ENCODE measurements at regions not wholly inside any gene's neighbourhood (a gene's known extent, or its start where the extent isn't known, plus 50 kb on each side); places are given as distances from the start of the nearest gene placed in this dataset.
"Not testable (repeated sequence)": the region's sequence is repeated elsewhere in the genome, so short reads cannot be mapped to it uniquely, and the experiment has no call there.

- POLR2A ChIA-PET = no interaction called here
- no peak overlapping the region for H3K27ac ChIP-seq (ENCODE audit: low read depth in 1 of 2, low read length in 2 of 2)
- peaks cover 6% of the 10 kb centered on the region for H3K4me1 Mint-ChIP-seq (ENCODE audit: low read depth)
- CTCF ChIA-PET = no interaction called here
- H3K9me3 Mint-ChIP-seq = peaks cover 6% of the 10 kb centered on the region
- TF ChIP-seq CTCF (IDR thresholded peaks at IDR 0.05) = no peak
- no peaks in the 10 kb centered on the region for H3K27me3 ChIP-seq (ENCODE audit: control insufficient read depth in 1 of 2, insufficient read depth in 2 of 2, low read length in 2 of 2)
- no peak for ATAC-seq (ENCODE audit: poor library complexity)
- H3K9me3 ChIP-seq (ENCODE audit: control insufficient read depth in 1 of 2, insufficient read depth in 1 of 2, low read length in 2 of 2) = no peaks in the 10 kb centered on the region
- no peaks in the 10 kb centered on the region for H3K36me3 Mint-ChIP-seq (ENCODE audit: low read depth)
- no peak overlapping the region for H3K27ac Mint-ChIP-seq
- H3K4me1 ChIP-seq (ENCODE audit: insufficient read depth, low read length) = no peaks in the 10 kb centered on the region
- no peak overlapping the region for H3K4me3 Mint-ChIP-seq
- intact Hi-C loops (cut with DNase I, micrococcal nuclease) = no loop called here
- H3K27me3 Mint-ChIP-seq = no peaks in the 10 kb centered on the region
- peak in 1 of 14 experiments; percentile 41 for DNase-seq
- H3K4me3 ChIP-seq (ENCODE audit: low read length) = no peak overlapping the region
- H3K36me3 ChIP-seq (ENCODE audit: insufficient read depth, low read length) = no peaks in the 10 kb centered on the region
Observed at GRCh38 chr3:153552887-153553604, 391.0 kb downstream of the RAP2B start.

- Histone ChIP-seq H3K4me1 (ENCODE audit: insufficient read depth, low read length) (no peaks in the 10 kb centered on the region), H3K27me3 (ENCODE audit: control insufficient read depth in 1 of 2, insufficient read depth in 2 of 2, low read length in 2 of 2) (no peaks in the 10 kb centered on the region), H3K9me3 (ENCODE audit: control insufficient read depth in 1 of 2, insufficient read depth in 1 of 2, low read length in 2 of 2) (peaks cover 0 to 4% of the 10 kb centered on the region in 2 experiments), H3K27ac (ENCODE audit: low read depth in 1 of 2, low read length in 2 of 2) (no peak overlapping the region), H3K4me3 (ENCODE audit: low read length) (no peak overlapping the region), H3K36me3 (ENCODE audit: insufficient read depth, low read length) (no peaks in the 10 kb centered on the region)
- H3K4me3 Mint-ChIP-seq = no peak overlapping the region
- no peaks in the 10 kb centered on the region for H3K27me3 Mint-ChIP-seq
- POLR2A ChIA-PET = no interaction called here
- ATAC-seq (ENCODE audit: poor library complexity) = no peak
- no peak overlapping the region for H3K27ac Mint-ChIP-seq
- no peak for TF ChIP-seq CTCF (IDR thresholded peaks at IDR 0.05)
- intact Hi-C loops (cut with DNase I, micrococcal nuclease) = no loop called here
- H3K4me1 Mint-ChIP-seq (ENCODE audit: low read depth) = peaks cover 6% of the 10 kb centered on the region
- peaks cover 10% of the 10 kb centered on the region for H3K9me3 Mint-ChIP-seq
- no peak for DNase-seq
- H3K36me3 Mint-ChIP-seq (ENCODE audit: low read depth) = peaks cover 4% of the 10 kb centered on the region
- CTCF ChIA-PET = no interaction called here
Observed at GRCh38 chr3:153553605-153553945, 391.5 kb downstream of the RAP2B start.

GRCh38 chr3:153555919-153556318 lies 393.9 kb downstream of the RAP2B start:
- Histone ChIP-seq H3K36me3 (ENCODE audit: insufficient read depth, low read length) (no peaks in the 10 kb centered on the region), H3K27me3 (ENCODE audit: control insufficient read depth in 1 of 2, insufficient read depth in 2 of 2, low read length in 2 of 2) (no peaks in the 10 kb centered on the region), H3K27ac (ENCODE audit: low read depth in 1 of 2, low read length in 2 of 2) (no peak overlapping the region), H3K9me3 (ENCODE audit: control insufficient read depth in 1 of 2, insufficient read depth in 1 of 2, low read length in 2 of 2) (peaks cover 5 to 14% of the 10 kb centered on the region in 2 experiments), H3K4me1 (ENCODE audit: insufficient read depth, low read length) (no peaks in the 10 kb centered on the region), H3K4me3 (ENCODE audit: low read length) (no peak overlapping the region)
- DNase-seq (no peak), ATAC-seq (ENCODE audit: poor library complexity) (no peak)
- Mint-ChIP-seq H3K4me1 (ENCODE audit: low read depth) (peaks cover 6% of the 10 kb centered on the region), H3K9me3 (peaks cover 24% of the 10 kb centered on the region), H3K27ac (no peak overlapping the region), H3K27me3 (no peaks in the 10 kb centered on the region), H3K36me3 (ENCODE audit: low read depth) (peaks cover 17% of the 10 kb centered on the region), H3K4me3 (no peak overlapping the region)
- TF ChIP-seq CTCF (IDR thresholded peaks at IDR 0.05) = no peak
- POLR2A ChIA-PET = no interaction called here
- intact Hi-C loops (cut with DNase I, micrococcal nuclease) = no loop called here
- CTCF ChIA-PET = no interaction called here

- H3K27ac Mint-ChIP-seq; H3K27me3 ChIP-seq (ENCODE audit: control insufficient read depth in 1 of 2, insufficient read depth in 2 of 2, low read length in 2 of 2); POLR2A ChIA-PET; ATAC-seq (ENCODE audit: poor library complexity); H3K27me3 Mint-ChIP-seq; intact Hi-C loops (cut with DNase I, micrococcal nuclease); DNase-seq; H3K27ac ChIP-seq (ENCODE audit: low read depth in 1 of 2, low read length in 2 of 2); H3K4me1 Mint-ChIP-seq (ENCODE audit: low read depth); H3K4me3 ChIP-seq (ENCODE audit: low read length); H3K4me1 ChIP-seq (ENCODE audit: insufficient read depth, low read length); H3K36me3 ChIP-seq (ENCODE audit: insufficient read depth, low read length); CTCF ChIA-PET; H3K4me3 Mint-ChIP-seq: not testable (repeated sequence)
- peaks cover 11 to 46% of the 10 kb centered on the region in 2 experiments for H3K9me3 ChIP-seq (ENCODE audit: control insufficient read depth in 1 of 2, insufficient read depth in 1 of 2, low read length in 2 of 2)
- H3K9me3 Mint-ChIP-seq = peaks cover 34% of the 10 kb centered on the region
- peaks cover 33% of the 10 kb centered on the region for H3K36me3 Mint-ChIP-seq (ENCODE audit: low read depth)
Observed at GRCh38 chr3:153559366-153559765, 397.3 kb downstream of the RAP2B start.
